CD4-positive, alpha-beta memory T cell (primary cell): ENCODE measurements at regions not wholly inside any gene's neighbourhood (a gene's known extent, or its start where the extent isn't known, plus 50 kb on each side); places are given as distances from the start of the nearest gene placed in this dataset.

Experiments
- CTCF ChIA-PET: fragments of 350-600 bp; sonication (Branson Sonifier 250); formaldehyde crosslinking; loops from one replicate; lab custom pipeline; 2021; ENCODE audit warnings: inconsistent platforms; ENCODE audit not compliant: partially characterized antibody; lab: Charles Lee
- POLR2A ChIA-PET: fragments of 350-600 bp; sonication (Branson Sonifier 250); formaldehyde crosslinking; loops from one replicate; lab custom pipeline; 2021; ENCODE audit not compliant: partially characterized antibody; lab: Charles Lee
- DNase-seq, 5 donors: peaks; one replicate each; pipeline versions ENCODE4 v3.0.0 to v3.0.0-alpha.2; 2020 to 2022; ENCODE audit warnings: mixed read lengths in 1 of 5
- H3K27ac ChIP-seq: one replicate; pipeline ENCODE4 v1.7.0; 2013; ENCODE audit warnings: low read depth, low read length
- H3K27me3 ChIP-seq: 2 replicates; pipeline ENCODE4 v1.7.0; 2013; ENCODE audit warnings: mild to moderate bottlenecking, low read length, moderate library complexity; ENCODE audit not compliant: insufficient read depth
- H3K36me3 ChIP-seq: 2 replicates; pipeline ENCODE4 v1.7.0; 2013; ENCODE audit warnings: mild to moderate bottlenecking, low read length, moderate library complexity; ENCODE audit not compliant: insufficient read depth
- H3K4me1 ChIP-seq: 2 replicates; pipeline ENCODE4 v1.7.0; 2013; ENCODE audit warnings: mild to moderate bottlenecking, low read length, moderate library complexity; ENCODE audit not compliant: insufficient read depth
- H3K4me3 ChIP-seq, 2 donors: one replicate each; pipeline ENCODE4 v1.7.0; 2013; ENCODE audit warnings: low read length in 2 of 2, mild to moderate bottlenecking in 1 of 2
- H3K9me3 ChIP-seq, 2 donors: one replicate each; pipeline ENCODE4 v1.7.0; 2013; ENCODE audit warnings: low read length in 2 of 2, control low read depth in 1 of 2; ENCODE audit not compliant: control insufficient read depth in 1 of 2
- H3K27ac Mint-ChIP-seq, 7 donors: one replicate each; pipeline ENCODE4 v1.8.0; 2020 to 2021; ENCODE audit warnings: mixed read lengths in 7 of 7, mild to moderate bottlenecking in 6 of 7, inconsistent platforms in 3 of 7, moderate library complexity in 3 of 7
- H3K27me3 Mint-ChIP-seq, 2 donors: one replicate each; pipeline ENCODE4 v1.8.0; 2020 to 2021; ENCODE audit warnings: mixed read lengths in 2 of 2
- H3K36me3 Mint-ChIP-seq, 2 donors: one replicate each; pipeline ENCODE4 v1.8.0; 2020 to 2021; ENCODE audit warnings: mixed read lengths in 2 of 2, inconsistent platforms in 1 of 2, mild to moderate bottlenecking in 1 of 2
- H3K4me1 Mint-ChIP-seq, 4 donors: one replicate each; pipeline ENCODE4 v1.8.0; 2020 to 2021; ENCODE audit warnings: mixed read lengths in 4 of 4, mild to moderate bottlenecking in 1 of 4
- H3K4me3 Mint-ChIP-seq, 8 donors: one replicate each; pipeline ENCODE4 v1.8.0; 2020 to 2021; ENCODE audit warnings: mixed read lengths in 8 of 8, mild to moderate bottlenecking in 7 of 8, moderate library complexity in 6 of 8, inconsistent platforms in 3 of 8
- H3K9me3 Mint-ChIP-seq, 8 donors: one replicate each; pipeline ENCODE4 v1.8.0; 2020 to 2021; ENCODE audit warnings: mixed read lengths in 8 of 8, mild to moderate bottlenecking in 5 of 8, inconsistent platforms in 3 of 8, moderate library complexity in 1 of 8
- intact Hi-C: fragments of 100-400 bp; cut with micrococcal nuclease; formaldehyde crosslinking; loops from one replicate; pipeline ENCODE4 v1.15.1; 2023

- Mint-ChIP-seq H3K9me3 (no peaks in the 10 kb centered on the region), H3K27me3 (no peaks in the 10 kb centered on the region), H3K36me3 (no peaks in the 10 kb centered on the region), H3K4me1 (no peaks in the 10 kb centered on the region), H3K27ac (no peak overlapping the region), H3K4me3 (no peak overlapping the region)
- intact Hi-C loops, result no loop called here
- H3K9me3 ChIP-seq, result no peaks in the 10 kb centered on the region
- ChIA-PET POLR2A (no interaction called here), CTCF (no interaction called here)
- no peak overlapping the region for H3K4me3 ChIP-seq
- H3K27me3 ChIP-seq, result no peaks in the 10 kb centered on the region
- DNase-seq, result no peak
- no peak overlapping the region for H3K27ac ChIP-seq
- no peaks in the 10 kb centered on the region for H3K4me1 ChIP-seq
- no peaks in the 10 kb centered on the region for H3K36me3 ChIP-seq
These were observed 1186.2 kb upstream of the CITED2 start for GRCh38 chr6:140560671-140561070.

- ChIA-PET CTCF (no interaction called here), POLR2A (no interaction called here)
- H3K9me3 Mint-ChIP-seq, result no peaks in the 10 kb centered on the region
- no peaks in the 10 kb centered on the region for H3K27me3 Mint-ChIP-seq
- no peaks in the 10 kb centered on the region for H3K4me1 Mint-ChIP-seq
- no peak for DNase-seq
- H3K36me3 Mint-ChIP-seq, result no peaks in the 10 kb centered on the region
- no peak overlapping the region for H3K27ac Mint-ChIP-seq
- intact Hi-C loops, result no loop called here
- Histone ChIP-seq H3K4me3 (no peak overlapping the region), H3K36me3 (no peaks in the 10 kb centered on the region), H3K27ac (no peak overlapping the region), H3K4me1 (no peaks in the 10 kb centered on the region), H3K27me3 (no peaks in the 10 kb centered on the region), H3K9me3 (no peaks in the 10 kb centered on the region)
- no peak overlapping the region for H3K4me3 Mint-ChIP-seq
These were observed 1185.0 kb upstream of the CITED2 start for GRCh38 chr6:140559458-140559857.

- no peak for DNase-seq
- H3K27me3 ChIP-seq, result no peaks in the 10 kb centered on the region
- no peaks in the 10 kb centered on the region for H3K36me3 Mint-ChIP-seq
- no peak overlapping the region for H3K4me3 Mint-ChIP-seq
- no peaks in the 10 kb centered on the region for H3K36me3 ChIP-seq
- H3K4me1 Mint-ChIP-seq, result no peaks in the 10 kb centered on the region
- POLR2A ChIA-PET, result no interaction called here
- intact Hi-C loops, result no loop called here
- H3K4me1 ChIP-seq, result no peaks in the 10 kb centered on the region
- H3K4me3 ChIP-seq, result no peak overlapping the region
- H3K9me3 ChIP-seq, result no peaks in the 10 kb centered on the region
- H3K9me3 Mint-ChIP-seq, result no peaks in the 10 kb centered on the region
- CTCF ChIA-PET, result no interaction called here
- H3K27me3 Mint-ChIP-seq, result peaks cover 0 to 1% of the 10 kb centered on the region in 2 donors
- no peak overlapping the region for H3K27ac Mint-ChIP-seq
- H3K27ac ChIP-seq, result no peak overlapping the region
These were observed 1180.0 kb upstream of the CITED2 start for GRCh38 chr6:140554421-140554820.

GRCh38 chr6:140548366-140548765 lies 1173.9 kb upstream of the CITED2 start:
- Histone ChIP-seq H3K27ac (no peak overlapping the region), H3K4me1 (no peaks in the 10 kb centered on the region), H3K4me3 (no peak overlapping the region), H3K9me3 (no peaks in the 10 kb centered on the region), H3K27me3 (no peaks in the 10 kb centered on the region), H3K36me3 (no peaks in the 10 kb centered on the region)
- H3K27ac Mint-ChIP-seq, result no peak overlapping the region
- peaks cover 0 to 2% (median 0%) of the 10 kb centered on the region in 8 donors for H3K9me3 Mint-ChIP-seq
- ChIA-PET POLR2A (no interaction called here), CTCF (no interaction called here)
- no peaks in the 10 kb centered on the region for H3K36me3 Mint-ChIP-seq
- H3K4me1 Mint-ChIP-seq, result no peaks in the 10 kb centered on the region
- intact Hi-C loops, result no loop called here
- no peak for DNase-seq
- H3K4me3 Mint-ChIP-seq, result no peak overlapping the region
- peaks cover 0 to 1% of the 10 kb centered on the region in 2 donors for H3K27me3 Mint-ChIP-seq

- H3K36me3 Mint-ChIP-seq, result no peaks in the 10 kb centered on the region
- peaks cover 0 to 1% of the 10 kb centered on the region in 2 donors for H3K27me3 Mint-ChIP-seq
- no peak overlapping the region for H3K27ac Mint-ChIP-seq
- DNase-seq, result no peak
- CTCF ChIA-PET, result no interaction called here
- H3K4me3 Mint-ChIP-seq, result no peak overlapping the region
- Histone ChIP-seq H3K36me3 (no peaks in the 10 kb centered on the region), H3K27me3 (no peaks in the 10 kb centered on the region), H3K4me1 (no peaks in the 10 kb centered on the region), H3K27ac (no peak overlapping the region), H3K9me3 (no peaks in the 10 kb centered on the region), H3K4me3 (no peak overlapping the region)
- no peaks in the 10 kb centered on the region for H3K4me1 Mint-ChIP-seq
- POLR2A ChIA-PET, result no interaction called here
- H3K9me3 Mint-ChIP-seq, result peaks cover 0 to 2% (median 0%) of the 10 kb centered on the region in 8 donors
- intact Hi-C loops, result no loop called here
These were observed 1172.2 kb upstream of the CITED2 start for GRCh38 chr6:140546640-140547039.

GRCh38 chr6:140544431-140544830 lies 1170.0 kb upstream of the CITED2 start:
- ChIA-PET CTCF (no interaction called here), POLR2A (no interaction called here)
- Histone ChIP-seq H3K27me3 (no peaks in the 10 kb centered on the region), H3K36me3 (no peaks in the 10 kb centered on the region), H3K9me3 (no peaks in the 10 kb centered on the region), H3K27ac (no peak overlapping the region), H3K4me1 (no peaks in the 10 kb centered on the region), H3K4me3 (no peak overlapping the region)
- Mint-ChIP-seq H3K9me3 (peaks cover 0 to 2% (median 0%) of the 10 kb centered on the region in 8 donors), H3K4me1 (no peaks in the 10 kb centered on the region), H3K27ac (no peak overlapping the region), H3K27me3 (no peaks in the 10 kb centered on the region), H3K36me3 (no peaks in the 10 kb centered on the region), H3K4me3 (no peak overlapping the region)
- no peak for DNase-seq
- intact Hi-C loops, result no loop called here

GRCh38 chr6:140542863-140543262 lies 1168.4 kb upstream of the CITED2 start:
- Mint-ChIP-seq H3K27me3 (no peaks in the 10 kb centered on the region), H3K36me3 (no peaks in the 10 kb centered on the region), H3K4me3 (no peak overlapping the region), H3K27ac (no peak overlapping the region), H3K4me1 (no peaks in the 10 kb centered on the region), H3K9me3 (peaks cover 0 to 2% (median 0%) of the 10 kb centered on the region in 8 donors)
- no peak for DNase-seq
- no peaks in the 10 kb centered on the region for H3K4me1 ChIP-seq
- no peaks in the 10 kb centered on the region for H3K36me3 ChIP-seq
- H3K27me3 ChIP-seq, result no peaks in the 10 kb centered on the region
- CTCF ChIA-PET, result no interaction called here
- H3K9me3 ChIP-seq, result no peaks in the 10 kb centered on the region
- no peak overlapping the region for H3K27ac ChIP-seq
- no peak overlapping the region for H3K4me3 ChIP-seq
- intact Hi-C loops, result no loop called here
- POLR2A ChIA-PET, result no interaction called here

- no peak overlapping the region for H3K27ac ChIP-seq
- CTCF ChIA-PET, result no interaction called here
- H3K4me3 ChIP-seq, result no peak overlapping the region
- intact Hi-C loops, result no loop called here
- no peaks in the 10 kb centered on the region for H3K4me1 ChIP-seq
- Mint-ChIP-seq H3K27ac (no peak overlapping the region), H3K4me3 (no peak overlapping the region), H3K9me3 (peaks cover 0 to 2% (median 0%) of the 10 kb centered on the region in 8 donors), H3K36me3 (no peaks in the 10 kb centered on the region), H3K4me1 (no peaks in the 10 kb centered on the region), H3K27me3 (no peaks in the 10 kb centered on the region)
- DNase-seq, result no peak
- H3K27me3 ChIP-seq, result no peaks in the 10 kb centered on the region
- POLR2A ChIA-PET, result no interaction called here
- H3K36me3 ChIP-seq, result no peaks in the 10 kb centered on the region
- H3K9me3 ChIP-seq, result no peaks in the 10 kb centered on the region
These were observed 1166.8 kb upstream of the CITED2 start for GRCh38 chr6:140541288-140541687.
